ENCODE measurements at regions not wholly inside any gene's neighbourhood (a gene's known extent, or its start where the extent isn't known, plus 50 kb on each side); places are given as distances from the start of the nearest gene placed in this dataset.

GRCh38 chr6:108779536-108780275 is 68.5 kb upstream of the ARMC2 start:
- no peak for DNase-seq

DNA sequence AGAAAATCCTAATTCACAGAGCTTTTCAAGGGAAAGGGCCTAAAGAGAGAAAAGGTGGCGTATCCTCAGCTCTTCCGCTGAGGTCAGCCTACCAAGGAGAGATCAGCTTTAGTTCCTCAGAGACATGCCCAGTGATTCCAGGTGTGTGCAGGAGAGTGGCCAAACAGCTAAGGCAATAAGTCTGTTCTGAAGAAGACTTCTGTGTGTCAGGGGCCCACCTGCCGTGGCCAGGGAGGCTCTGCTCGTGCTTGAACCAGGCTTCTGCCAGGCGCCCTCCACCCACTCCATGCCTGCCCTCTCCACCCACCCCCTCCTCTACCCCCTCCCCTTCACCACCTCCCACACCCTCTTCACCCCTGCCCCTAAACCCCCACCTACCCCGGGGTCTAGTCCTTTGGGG is 67.4 kb upstream of the ARMC2 start:
- no peak for DNase-seq

DNA sequence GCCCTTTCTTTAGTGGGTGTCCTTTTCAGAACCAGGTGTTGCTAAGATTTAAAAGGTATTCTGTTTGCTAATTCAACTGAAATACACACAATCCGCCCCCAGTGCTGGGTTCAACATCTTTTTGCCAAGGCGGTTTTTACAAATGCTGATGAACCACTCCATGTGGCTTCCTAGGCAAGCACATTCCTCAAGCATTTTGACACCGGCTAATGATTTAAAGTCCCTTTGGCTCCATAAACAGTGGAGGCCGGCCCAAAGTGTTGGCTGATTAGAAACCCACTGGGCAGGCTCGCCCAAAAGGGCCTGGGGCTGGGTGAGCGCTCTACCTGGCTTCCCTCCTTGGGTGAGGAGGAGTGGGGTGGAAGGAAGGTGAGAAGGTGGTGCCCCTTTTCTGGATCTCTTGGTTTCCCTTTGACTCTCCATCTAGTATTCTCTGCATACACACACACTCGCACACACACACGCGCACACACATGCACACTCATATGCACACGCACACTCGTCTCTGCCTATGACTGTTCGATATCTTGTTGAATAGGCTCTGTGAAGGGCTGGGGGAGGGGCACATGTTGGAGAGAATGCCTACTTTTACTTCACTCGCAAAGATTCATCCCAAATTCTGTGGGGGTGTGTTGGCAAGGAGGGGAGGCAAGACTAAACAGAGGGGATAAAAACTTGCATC is 66.7 kb upstream of the ARMC2 start:
- no peak for DNase-seq

DNA sequence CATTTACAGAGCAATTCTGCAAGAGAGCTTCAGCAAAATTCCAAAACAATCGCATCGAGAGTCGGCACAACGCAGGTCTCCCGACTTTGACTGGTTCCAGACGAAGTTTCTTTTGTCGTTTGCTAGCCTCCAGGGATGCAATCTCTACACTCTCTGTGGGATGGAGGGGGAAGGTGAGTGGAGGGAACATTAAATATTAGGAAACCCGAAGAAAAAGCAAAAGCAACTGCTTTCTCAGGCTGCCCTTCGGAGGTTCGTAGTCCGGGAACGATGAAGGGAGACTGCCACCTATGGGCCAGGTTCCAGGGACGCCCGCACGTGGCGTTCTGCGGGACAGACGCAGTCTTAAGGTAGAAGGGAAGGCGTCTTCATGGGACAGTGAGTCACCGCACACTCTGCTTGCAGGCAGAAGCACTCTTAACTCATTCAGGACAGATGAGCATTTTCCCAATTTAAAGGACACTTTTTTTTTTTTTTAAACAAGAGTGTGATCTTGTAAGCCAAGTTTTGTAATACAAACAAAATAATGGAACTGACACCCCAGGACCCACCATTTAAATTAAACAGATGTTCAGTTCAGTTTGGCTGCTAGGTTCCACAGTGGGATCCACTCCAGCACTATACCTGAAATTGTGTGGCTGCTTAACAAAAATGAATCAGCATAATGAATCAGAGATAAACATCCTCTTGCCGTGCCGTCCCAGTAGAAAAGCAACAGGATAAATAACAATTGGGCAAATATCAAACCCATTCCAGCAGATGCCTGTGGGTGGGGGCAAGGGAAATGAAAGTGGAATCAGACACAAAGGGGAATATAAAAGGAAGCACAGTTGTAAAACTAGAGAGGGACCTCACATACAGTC is 65.8 kb upstream of the ARMC2 start:
- peak; percentile 68 for DNase-seq

GRCh38 chr6:108785653-108786052 is 62.6 kb upstream of the ARMC2 start:
- no peak for DNase-seq

DNA sequence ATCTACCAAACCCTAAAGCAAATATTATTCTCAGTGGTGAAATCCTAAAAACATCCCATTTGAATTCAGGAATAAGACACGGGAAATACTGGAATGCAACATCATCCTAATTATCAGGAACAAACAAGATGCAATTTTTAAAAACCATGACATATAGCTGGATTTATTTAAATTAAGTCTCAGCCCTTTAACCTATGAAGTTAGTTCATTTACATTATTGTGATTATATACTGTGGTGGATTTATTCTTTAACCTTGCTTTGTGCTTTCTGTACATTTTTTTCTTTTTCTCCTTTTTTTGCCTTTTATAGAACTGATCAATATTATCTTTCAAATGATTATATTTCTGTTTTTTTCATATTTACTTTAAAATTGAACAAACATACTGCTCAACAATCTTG is 59.8 kb upstream of the ARMC2 start:
- no peak for DNase-seq

GRCh38 chr6:108789475-108789874 is 58.7 kb upstream of the ARMC2 start:
- no peak for DNase-seq

DNA sequence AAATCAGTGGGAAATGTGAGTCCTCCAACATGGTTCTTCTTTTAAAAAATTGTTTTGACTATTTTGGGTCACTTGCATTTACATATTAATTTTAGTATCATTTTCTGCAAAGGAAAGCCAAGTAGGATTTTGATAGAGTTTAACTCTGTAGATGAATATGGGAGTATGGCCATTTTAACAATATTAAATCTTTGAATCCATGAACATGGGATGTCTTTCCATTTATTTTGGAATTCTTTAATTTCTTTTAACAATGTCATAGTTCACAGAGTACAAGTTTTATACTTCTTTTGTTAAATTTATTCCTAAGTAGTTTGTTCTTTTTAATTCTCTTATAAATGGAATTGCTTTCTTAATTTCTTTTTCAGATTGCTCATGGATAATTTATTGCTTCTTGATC is 56.5 kb upstream of the ARMC2 start:
- DNase-seq: no peak

- DNase-seq: no peak
Observed at GRCh38 chr6:108793516-108794251, 54.5 kb upstream of the ARMC2 start.

DNA sequence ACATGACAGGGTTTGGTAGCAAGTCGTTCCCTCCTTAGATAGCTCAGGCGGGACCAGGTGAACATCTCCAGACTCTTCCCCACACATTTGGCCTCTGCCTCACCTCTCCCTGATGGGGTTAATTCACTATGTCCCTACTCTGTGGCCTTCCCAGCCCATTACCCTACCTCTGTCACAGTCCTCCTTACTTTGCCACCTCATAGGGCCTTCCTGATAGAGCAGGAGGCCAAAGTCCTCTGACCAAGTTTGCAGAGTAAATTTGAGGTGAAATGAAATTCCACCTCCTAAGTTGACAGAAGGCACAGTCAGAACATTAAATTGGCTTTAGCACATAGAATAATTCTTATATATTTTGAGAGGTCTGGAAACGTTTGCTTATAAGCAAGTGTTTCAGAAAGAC is 53.1 kb upstream of the ARMC2 start:
- no peak for DNase-seq

- DNase-seq: no peak
Observed at GRCh38 chr6:108795814-108796213, 52.4 kb upstream of the ARMC2 start.

- no peak for DNase-seq
Observed at GRCh38 chr6:108796875-108797274, 51.3 kb upstream of the ARMC2 start.

GRCh38 chr6:108797951-108798669 is 50.1 kb upstream of the ARMC2 start:
- no peak for DNase-seq
